GM12878 (cell line): ENCODE measurements at regions not wholly inside any gene's neighbourhood (a gene's known extent, or its start where the extent isn't known, plus 50 kb on each side); places are given as distances from the start of the nearest gene placed in this dataset.

ENCODE experiments used
- ATAC-seq: fragments of 200-7000 bp; cut with Tn5 transposase; 3 replicates; pipeline ENCODE4 v1.9.1; 2020; ENCODE audit warnings: mild to moderate bottlenecking, moderate library complexity
- BruUV-seq: library from RNA; stranded (reverse); fragments of 400-500 nt; replicated peaks from 2 replicates; lab custom pipeline; 2021; lab: Mats Ljungman, UMichigan
- CTCF ChIA-PET: fragments of 300-600 bp; sonication (Branson Sonifier 250); formaldehyde crosslinking; extraction: SDS; loops from one replicate; lab custom pipeline; 2021; ENCODE audit warnings: inconsistent platforms; lab: Yijun Ruan, JAX
- POLR2A ChIA-PET: fragments of 350-600 bp; formaldehyde crosslinking; extraction: SDS; loops from one replicate; lab custom pipeline; 2021; ENCODE audit warnings: inconsistent platforms; lab: Charles Lee
- RAD21 ChIA-PET: fragments of 300-600 bp; sonication (Branson Sonifier 250); formaldehyde crosslinking; loops from one replicate; lab custom pipeline; 2023; ENCODE audit warnings: antibody characterized with exemption; ENCODE audit not compliant: unreplicated experiment; lab: Charles Lee
- SMC1A ChIA-PET: fragments of 300-600 bp; sonication (Branson Sonifier 250); formaldehyde crosslinking; loops from one replicate; lab custom pipeline; 2023; ENCODE audit not compliant: unreplicated experiment, uncharacterized antibody; lab: Charles Lee
- DNase-seq: peaks from one replicate; pipeline ENCODE4 v3.0.0-alpha.2; 2011; ENCODE audit warnings: low read depth, low spot score
- FAIRE-seq: peaks from 3 replicates; lab custom pipeline; 2011; peaks lifted over from hg19 to GRCh38; lab: Jason Lieb, UNC
- H2AFZ ChIP-seq: 2 replicates; pipeline ENCODE4 v1.6.0; 2011; ENCODE audit warnings: low read depth, low read length, control low read depth; ENCODE audit not compliant: control insufficient read depth
- H3K27ac ChIP-seq: 2 replicates; pipeline ENCODE4 v1.5.1; 2011; ENCODE audit warnings: control low read depth; ENCODE audit not compliant: control insufficient read depth, insufficient read depth
- H3K27me3 ChIP-seq, 2 experiments: replicated peaks in 1 of 2; 2 replicates each; pipeline versions ENCODE4 v1.6.0 to v1.6.1; 2011; ENCODE audit warnings: low read length in 1 of 2; ENCODE audit not compliant: control insufficient read depth in 2 of 2, insufficient read depth in 2 of 2
- H3K36me3 ChIP-seq, 2 experiments: 2 replicates each; pipeline ENCODE4 v1.5.1; 2011; ENCODE audit warnings: low read length in 1 of 2; ENCODE audit not compliant: control insufficient read depth in 2 of 2, insufficient read depth in 2 of 2
- H3K4me1 ChIP-seq: 2 replicates; pipeline ENCODE4 v1.6.1; 2011; ENCODE audit warnings: mild to moderate bottlenecking, low read length, moderate library complexity, mixed read lengths; ENCODE audit not compliant: control insufficient read depth, insufficient read depth
- H3K4me2 ChIP-seq: 2 replicates; pipeline ENCODE4 v1.6.0; 2011; ENCODE audit warnings: control low read depth; ENCODE audit not compliant: control insufficient read depth, insufficient read depth
- H3K4me3 ChIP-seq: fragments of 200-600 bp; sonication (generic); 2 replicates; pipeline ENCODE4 v1.5.1; 2016
- H3K79me2 ChIP-seq: 2 replicates; pipeline ENCODE4 v1.6.0; 2011; ENCODE audit warnings: low read length; ENCODE audit not compliant: control insufficient read depth, insufficient read depth
- H3K9ac ChIP-seq: 2 replicates; pipeline ENCODE4 v1.8.0; 2011; ENCODE audit warnings: low read length, control low read depth, mixed read lengths; ENCODE audit not compliant: control insufficient read depth, insufficient read depth
- H3K9me3 ChIP-seq: replicated peaks from 3 replicates; pipeline ENCODE4 v1.5.1; 2011; ENCODE audit warnings: mild to moderate bottlenecking, low read length; ENCODE audit not compliant: control insufficient read depth, insufficient read depth
- H4K20me1 ChIP-seq: 2 replicates; pipeline ENCODE4 v1.6.0; 2011; ENCODE audit not compliant: control insufficient read depth, insufficient read depth
- ATF3 ChIP-seq: IDR thresholded peaks from 2 replicates; pipeline ENCODE4 v1.6.1; 2011; ENCODE audit warnings: low read depth, mild to moderate bottlenecking, low read length, moderate library complexity, borderline replicate concordance; ENCODE audit errors: extremely low read depth
- ATF7 ChIP-seq: fragments of 450-650 bp; IDR thresholded peaks from 2 replicates; pipeline ENCODE4 v1.6.1; 2016; ENCODE audit warnings: low read depth, mild to moderate bottlenecking
- HDGF ChIP-seq: fragments of 450-650 bp; IDR thresholded peaks from 2 replicates; pipeline ENCODE4 v1.6.1; 2016; ENCODE audit warnings: antibody characterized with exemption
- PAX8 ChIP-seq: fragments of 450-650 bp; IDR thresholded peaks from 2 replicates; pipeline ENCODE4 v1.6.1; 2017; ENCODE audit warnings: mild to moderate bottlenecking, moderate library complexity
- STAT3 ChIP-seq: IDR thresholded peaks from 2 replicates; pipeline ENCODE4 v1.6.1; 2011; ENCODE audit warnings: low read depth, low read length, improper control_type of control experiment
- TAF1 ChIP-seq: IDR thresholded peaks from 2 replicates; pipeline ENCODE4 v1.6.1; 2011; ENCODE audit warnings: mild to moderate bottlenecking, low read depth, low read length, borderline replicate concordance
- TCF7 ChIP-seq: IDR thresholded peaks from 2 replicates; pipeline ENCODE4 v1.6.1; 2014; ENCODE audit warnings: antibody characterized with exemption, borderline replicate concordance
- YBX1 ChIP-seq: fragments of 450-650 bp; IDR thresholded peaks from 2 replicates; pipeline ENCODE4 v1.6.1; 2016; ENCODE audit warnings: antibody characterized with exemption
- WGBS: methylation state at CpG from one replicate; pipeline ENCODE4 v1.1.6; 2016; ENCODE audit warnings: low lambda C conversion rate; ENCODE audit not compliant: insufficient replicate concordance, insufficient coverage; ENCODE audit errors: missing lambda C conversion rate; 5-methylcytosine and 5-hydroxymethylcytosine counted together
- in situ Hi-C: fragments of 300-500 bp; cut with MboI; formaldehyde crosslinking; loops from 9 replicates; pipeline ENCODE4 v1.14.3; 2018; ENCODE audit warnings: mixed read lengths
- intact Hi-C: fragments of 100-400 bp; cut with micrococcal nuclease; formaldehyde crosslinking; loops from one replicate; pipeline ENCODE4 v1.14.2; 2022; ENCODE audit not compliant: unreplicated experiment

- intact Hi-C loops, result no loop called here
- Histone ChIP-seq H3K36me3 (no peaks in the 10 kb centered on the region), H3K9ac (no peak overlapping the region), H2AFZ (no peak overlapping the region), H3K27me3 (no peaks in the 10 kb centered on the region), H3K4me2 (no peak overlapping the region), H3K9me3 (no peaks in the 10 kb centered on the region), H4K20me1 (no peaks in the 10 kb centered on the region), H3K79me2 (no peaks in the 10 kb centered on the region), H3K27ac (no peak overlapping the region), H3K4me1 (no peaks in the 10 kb centered on the region), H3K4me3 (no peak overlapping the region)
- POLR2A ChIA-PET, result interaction anchor here (0.6 kb wide), 1 partner anchor 1913 kb away, joined by 3 read pairs; no protein-coding TSS in a partner anchor
- 27% methylated on average over 2 of the region's 2 CpGs for WGBS
- no TSS peak for BruUV-seq
- in situ Hi-C loops, result no loop called here
- CTCF ChIA-PET, result interaction anchor here (0.9 kb wide), 1 partner anchor 8 kb away, joined by 3 read pairs; no protein-coding TSS in a partner anchor
- FAIRE-seq (no peak), ATAC-seq (no peak), DNase-seq (no peak)
- TF ChIP-seq PAX8 (no peak), YBX1 (no peak), TAF1 (no peak), HDGF (no peak)
- RAD21 ChIA-PET, result no interaction called here
- SMC1A ChIA-PET, result no interaction called here
These were observed 754.3 kb upstream of the ARGLU1 start for GRCh38 chr13:107322228-107322627.

- H3K9me3 ChIP-seq, result no peaks in the 10 kb centered on the region
- intact Hi-C loops, result no loop called here
- CTCF ChIA-PET, result interaction anchor here (0.7 kb wide), 1 partner anchor 19 kb away, joined by 3 read pairs; no protein-coding TSS in a partner anchor
- no peak for ATAC-seq
- DNase-seq, result no peak
- H3K4me2 ChIP-seq, result no peak overlapping the region
- H3K27me3 ChIP-seq, result no peaks in the 10 kb centered on the region
- in situ Hi-C loops, result no loop called here
- H3K36me3 ChIP-seq, result no peaks in the 10 kb centered on the region
- 5% methylated on average over 1 of the region's 1 CpG for WGBS
- POLR2A ChIA-PET, result no interaction called here
- RAD21 ChIA-PET, result no interaction called here
- no peaks in the 10 kb centered on the region for H3K79me2 ChIP-seq
- SMC1A ChIA-PET, result no interaction called here
- no peak overlapping the region for H3K27ac ChIP-seq
- H2AFZ ChIP-seq, result no peak overlapping the region
- H3K4me3 ChIP-seq, result no peak overlapping the region
- TF ChIP-seq ATF3 (no peak), ATF7 (no peak), TCF7 (no peak), STAT3 (no peak)
- BruUV-seq, result no TSS peak
- H3K4me1 ChIP-seq, result no peaks in the 10 kb centered on the region
- H3K9ac ChIP-seq, result no peak overlapping the region
- H4K20me1 ChIP-seq, result no peaks in the 10 kb centered on the region
- no peak for FAIRE-seq
These were observed 737.2 kb upstream of the ARGLU1 start for GRCh38 chr13:107305178-107305577.
